ENCODE measurements at regions not wholly inside any gene's neighbourhood (a gene's known extent, or its start where the extent isn't known, plus 50 kb on each side); places are given as distances from the start of the nearest gene placed in this dataset.

DNA sequence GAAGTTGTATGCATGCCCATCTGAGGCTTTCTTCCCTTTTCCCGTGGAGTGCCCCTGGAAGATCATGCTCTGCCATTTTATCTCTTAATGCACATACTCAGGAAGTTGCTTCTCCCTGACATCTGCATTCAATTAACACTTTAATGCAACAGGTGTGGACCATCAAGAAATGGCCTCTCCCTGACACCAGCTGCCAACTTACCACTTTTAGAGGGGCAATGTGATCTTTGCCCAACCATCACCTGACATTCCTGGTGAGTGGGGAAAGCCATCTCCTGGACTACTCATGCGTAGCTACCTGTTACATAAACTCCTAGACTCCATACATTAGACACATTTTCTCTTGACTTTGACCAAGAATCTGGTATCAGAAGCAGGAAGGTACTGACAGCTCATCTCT is 1450.4 kb upstream of the CDH9 start:
- no peak for DNase-seq (ENCODE audit: low spot score)

DNA sequence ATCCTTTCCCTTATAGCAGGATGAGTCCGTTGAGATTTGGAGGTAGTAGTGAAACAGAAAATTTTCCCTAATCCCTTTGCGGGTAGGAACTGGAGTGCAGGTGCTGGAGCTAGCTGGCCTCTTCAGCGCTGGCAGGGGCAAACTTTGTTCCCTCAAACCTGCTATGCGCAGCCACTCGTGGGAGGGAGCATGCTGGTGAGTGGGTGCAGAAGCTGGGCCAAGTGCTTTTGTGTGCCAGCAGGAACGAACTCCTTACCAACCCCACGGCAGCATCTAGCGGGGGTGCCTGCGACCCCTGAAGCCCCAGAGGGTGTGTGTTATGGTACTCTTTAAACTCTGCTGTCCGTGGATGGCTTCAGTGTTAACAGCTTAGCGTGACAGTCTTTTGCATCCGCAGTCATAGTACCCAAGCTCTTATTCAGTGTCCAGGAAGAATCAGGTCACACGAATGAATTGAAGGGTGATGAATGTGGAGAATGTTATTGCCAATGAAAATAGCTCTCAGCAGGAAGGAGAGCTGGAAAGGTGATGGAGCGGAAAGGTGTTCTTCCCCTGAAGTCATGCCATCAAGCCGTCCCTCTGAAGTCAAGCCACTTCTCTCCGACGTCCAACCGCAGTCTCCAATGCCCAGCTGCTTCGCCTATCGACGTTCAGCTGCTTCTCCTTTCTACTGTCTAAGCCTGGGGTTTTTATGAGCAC is 1445.1 kb upstream of the CDH9 start:
- H3K36me3 Mint-ChIP-seq (ENCODE audit: low read depth), result no peaks in the 10 kb centered on the region; the same call in 2 of the 3 replicates
- H3K4me3 Mint-ChIP-seq, result no peak overlapping the region
- ATAC-seq, result no peak
- Histone ChIP-seq H3K9me2 (ENCODE audit: insufficient read depth) (0 out of 2 replicates have a peak, but pooled peaks cover 3% of the 10 kb centered on the region), H4K20me1 (replicated peaks; ENCODE audit: insufficient read depth) (no peaks in the 10 kb centered on the region), H3K27me3 (ENCODE audit: insufficient read depth) (no peaks in the 10 kb centered on the region), H2AFZ (peak overlapping the region; percentile 68), H3F3A (replicated peaks; ENCODE audit: low read depth) (no peaks in the 10 kb centered on the region), H3K4me3 (no peak overlapping the region), H3K4me2 (no peak overlapping the region), H3K79me2 (replicated peaks; ENCODE audit: insufficient read depth) (no peaks in the 10 kb centered on the region), H3K4me1 (ENCODE audit: insufficient read depth) (peaks cover 16% of the 10 kb centered on the region), H3K36me3 (ENCODE audit: insufficient read depth) (no peaks in the 10 kb centered on the region), H3K27ac (ENCODE audit: low read depth) (no peak overlapping the region)
- H3K4me1 Mint-ChIP-seq, result peaks cover 12% of the 10 kb centered on the region; the same call in 2 of the 3 replicates
- H3K27me3 Mint-ChIP-seq (ENCODE audit: insufficient read depth, low read depth, poor library complexity), result peaks cover 3% of the 10 kb centered on the region
- DNase-seq (ENCODE audit: low spot score), result no peak
- TF ChIP-seq POLR2AphosphoS5 (IDR thresholded peaks at IDR 0.05; ENCODE audit: low read depth) (no peak), CREB1 (CRISPR knock-in tag; IDR thresholded peaks at IDR 0.05; ENCODE audit: low read depth) (no peak), NANOG (IDR thresholded peaks at IDR 0.05; ENCODE audit: borderline replicate concordance) (no peak), JUNB (IDR thresholded peaks at IDR 0.05; ENCODE audit: unreplicated experiment) (no peak), ZNF114 (CRISPR knock-in tag; IDR thresholded peaks at IDR 0.05) (no peak), STAT1 (IDR thresholded peaks at IDR 0.05; ENCODE audit: unreplicated experiment) (no peak), EZH2 (IDR thresholded peaks at IDR 0.05; ENCODE audit: low read depth, unreplicated experiment) (no peak)
- TF ChIP-seq, protein P1, sequence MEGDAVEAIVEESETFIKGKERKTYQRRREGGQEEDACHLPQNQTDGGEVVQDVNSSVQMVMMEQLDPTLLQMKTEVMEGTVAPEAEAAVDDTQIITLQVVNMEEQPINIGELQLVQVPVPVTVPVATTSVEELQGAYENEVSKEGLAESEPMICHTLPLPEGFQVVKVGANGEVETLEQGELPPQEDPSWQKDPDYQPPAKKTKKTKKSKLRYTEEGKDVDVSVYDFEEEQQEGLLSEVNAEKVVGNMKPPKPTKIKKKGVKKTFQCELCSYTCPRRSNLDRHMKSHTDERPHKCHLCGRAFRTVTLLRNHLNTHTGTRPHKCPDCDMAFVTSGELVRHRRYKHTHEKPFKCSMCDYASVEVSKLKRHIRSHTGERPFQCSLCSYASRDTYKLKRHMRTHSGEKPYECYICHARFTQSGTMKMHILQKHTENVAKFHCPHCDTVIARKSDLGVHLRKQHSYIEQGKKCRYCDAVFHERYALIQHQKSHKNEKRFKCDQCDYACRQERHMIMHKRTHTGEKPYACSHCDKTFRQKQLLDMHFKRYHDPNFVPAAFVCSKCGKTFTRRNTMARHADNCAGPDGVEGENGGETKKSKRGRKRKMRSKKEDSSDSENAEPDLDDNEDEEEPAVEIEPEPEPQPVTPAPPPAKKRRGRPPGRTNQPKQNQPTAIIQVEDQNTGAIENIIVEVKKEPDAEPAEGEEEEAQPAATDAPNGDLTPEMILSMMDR (conservative IDR thresholded peaks at IDR 0.05; ENCODE audit: low read depth in 2 of 2), result no peak
- TF ChIP-seq, protein P2, sequence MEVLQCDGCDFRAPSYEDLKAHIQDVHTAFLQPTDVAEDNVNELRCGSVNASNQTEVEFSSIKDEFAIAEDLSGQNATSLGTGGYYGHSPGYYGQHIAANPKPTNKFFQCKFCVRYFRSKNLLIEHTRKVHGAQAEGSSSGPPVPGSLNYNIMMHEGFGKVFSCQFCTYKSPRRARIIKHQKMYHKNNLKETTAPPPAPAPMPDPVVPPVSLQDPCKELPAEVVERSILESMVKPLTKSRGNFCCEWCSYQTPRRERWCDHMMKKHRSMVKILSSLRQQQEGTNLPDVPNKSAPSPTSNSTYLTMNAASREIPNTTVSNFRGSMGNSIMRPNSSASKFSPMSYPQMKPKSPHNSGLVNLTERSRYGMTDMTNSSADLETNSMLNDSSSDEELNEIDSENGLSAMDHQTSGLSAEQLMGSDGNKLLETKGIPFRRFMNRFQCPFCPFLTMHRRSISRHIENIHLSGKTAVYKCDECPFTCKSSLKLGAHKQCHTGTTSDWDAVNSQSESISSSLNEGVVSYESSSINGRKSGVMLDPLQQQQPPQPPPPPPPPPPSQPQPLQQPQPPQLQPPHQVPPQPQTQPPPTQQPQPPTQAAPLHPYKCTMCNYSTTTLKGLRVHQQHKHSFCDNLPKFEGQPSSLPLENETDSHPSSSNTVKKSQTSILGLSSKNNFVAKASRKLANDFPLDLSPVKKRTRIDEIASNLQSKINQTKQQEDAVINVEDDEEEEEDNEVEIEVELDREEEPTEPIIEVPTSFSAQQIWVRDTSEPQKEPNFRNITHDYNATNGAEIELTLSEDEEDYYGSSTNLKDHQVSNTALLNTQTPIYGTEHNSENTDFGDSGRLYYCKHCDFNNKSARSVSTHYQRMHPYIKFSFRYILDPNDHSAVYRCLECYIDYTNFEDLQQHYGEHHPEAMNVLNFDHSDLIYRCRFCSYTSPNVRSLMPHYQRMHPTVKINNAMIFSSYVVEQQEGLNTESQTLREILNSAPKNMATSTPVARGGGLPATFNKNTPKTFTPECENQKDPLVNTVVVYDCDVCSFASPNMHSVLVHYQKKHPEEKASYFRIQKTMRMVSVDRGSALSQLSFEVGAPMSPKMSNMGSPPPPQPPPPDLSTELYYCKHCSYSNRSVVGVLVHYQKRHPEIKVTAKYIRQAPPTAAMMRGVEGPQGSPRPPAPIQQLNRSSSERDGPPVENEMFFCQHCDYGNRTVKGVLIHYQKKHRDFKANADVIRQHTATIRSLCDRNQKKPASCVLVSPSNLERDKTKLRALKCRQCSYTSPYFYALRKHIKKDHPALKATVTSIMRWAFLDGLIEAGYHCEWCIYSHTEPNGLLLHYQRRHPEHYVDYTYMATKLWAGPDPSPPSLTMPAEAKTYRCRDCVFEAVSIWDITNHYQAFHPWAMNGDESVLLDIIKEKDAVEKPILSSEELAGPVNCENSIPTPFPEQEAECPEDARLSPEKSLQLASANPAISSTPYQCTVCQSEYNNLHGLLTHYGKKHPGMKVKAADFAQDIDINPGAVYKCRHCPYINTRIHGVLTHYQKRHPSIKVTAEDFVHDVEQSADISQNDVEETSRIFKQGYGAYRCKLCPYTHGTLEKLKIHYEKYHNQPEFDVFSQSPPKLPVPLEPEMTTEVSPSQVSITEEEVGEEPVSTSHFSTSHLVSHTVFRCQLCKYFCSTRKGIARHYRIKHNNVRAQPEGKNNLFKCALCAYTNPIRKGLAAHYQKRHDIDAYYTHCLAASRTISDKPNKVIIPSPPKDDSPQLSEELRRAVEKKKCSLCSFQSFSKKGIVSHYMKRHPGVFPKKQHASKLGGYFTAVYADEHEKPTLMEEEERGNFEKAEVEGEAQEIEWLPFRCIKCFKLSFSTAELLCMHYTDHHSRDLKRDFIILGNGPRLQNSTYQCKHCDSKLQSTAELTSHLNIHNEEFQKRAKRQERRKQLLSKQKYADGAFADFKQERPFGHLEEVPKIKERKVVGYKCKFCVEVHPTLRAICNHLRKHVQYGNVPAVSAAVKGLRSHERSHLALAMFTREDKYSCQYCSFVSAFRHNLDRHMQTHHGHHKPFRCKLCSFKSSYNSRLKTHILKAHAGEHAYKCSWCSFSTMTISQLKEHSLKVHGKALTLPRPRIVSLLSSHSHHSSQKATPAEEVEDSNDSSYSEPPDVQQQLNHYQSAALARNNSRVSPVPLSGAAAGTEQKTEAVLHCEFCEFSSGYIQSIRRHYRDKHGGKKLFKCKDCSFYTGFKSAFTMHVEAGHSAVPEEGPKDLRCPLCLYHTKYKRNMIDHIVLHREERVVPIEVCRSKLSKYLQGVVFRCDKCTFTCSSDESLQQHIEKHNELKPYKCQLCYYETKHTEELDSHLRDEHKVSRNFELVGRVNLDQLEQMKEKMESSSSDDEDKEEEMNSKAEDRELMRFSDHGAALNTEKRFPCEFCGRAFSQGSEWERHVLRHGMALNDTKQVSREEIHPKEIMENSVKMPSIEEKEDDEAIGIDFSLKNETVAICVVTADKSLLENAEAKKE (CRISPR knock-in tag; IDR thresholded peaks at IDR 0.05), result no peak
- peaks cover 3% of the 10 kb centered on the region; the same call in 1 of the 3 replicates for H3K9me3 Mint-ChIP-seq
- no peak overlapping the region for H3K27ac Mint-ChIP-seq

More for the DNA sequence above, 1450.4 kb upstream of the CDH9 start:
- H3K27me3 ChIP-seq (ENCODE audit: insufficient read depth), result no peaks in the 10 kb centered on the region
- H3K9me2 ChIP-seq (ENCODE audit: insufficient read depth), result peaks cover 23% of the 10 kb centered on the region
- H3K4me1 Mint-ChIP-seq, result peaks cover 19% of the 10 kb centered on the region
- peaks cover 31% of the 10 kb centered on the region for H3K4me1 ChIP-seq (ENCODE audit: insufficient read depth)
- no peak overlapping the region for H3K27ac ChIP-seq (ENCODE audit: low read depth)
- H3K4me3 ChIP-seq, result no peak overlapping the region
- peaks cover 1% of the 10 kb centered on the region for H3K27me3 Mint-ChIP-seq (ENCODE audit: insufficient read depth, low read depth, poor library complexity)
- H3F3A ChIP-seq (replicated peaks; ENCODE audit: low read depth), result no peaks in the 10 kb centered on the region
- no peak overlapping the region for H3K4me3 Mint-ChIP-seq
- H3K36me3 Mint-ChIP-seq (ENCODE audit: low read depth), result no peaks in the 10 kb centered on the region; the same call in 1 of the 3 replicates
- H4K20me1 ChIP-seq (replicated peaks; ENCODE audit: insufficient read depth), result no peaks in the 10 kb centered on the region
- no peaks in the 10 kb centered on the region for H3K79me2 ChIP-seq (replicated peaks; ENCODE audit: insufficient read depth)
- no peaks in the 10 kb centered on the region for H3K36me3 ChIP-seq (ENCODE audit: insufficient read depth)
- TF ChIP-seq EZH2 (IDR thresholded peaks at IDR 0.05; ENCODE audit: low read depth, unreplicated experiment) (no peak), ZNF114 (CRISPR knock-in tag; IDR thresholded peaks at IDR 0.05) (no peak), NANOG (IDR thresholded peaks at IDR 0.05; ENCODE audit: borderline replicate concordance) (peak; percentile 89)
- peak overlapping the region; percentile 59 for H3K4me2 ChIP-seq
- H3K9me3 Mint-ChIP-seq, result peaks cover 9% of the 10 kb centered on the region; the same call in 1 of the 3 replicates
- peak overlapping the region; percentile 53; the same call in 1 of the 2 replicates for H3K27ac Mint-ChIP-seq
- H2AFZ ChIP-seq, result peak overlapping the region; percentile 52; the same call in 1 of the 2 replicates
- no peak for ATAC-seq

Data from GM23338 (cell line).